ENCODE measurements at regions not wholly inside any gene's neighbourhood (a gene's known extent, or its start where the extent isn't known, plus 50 kb on each side); places are given as distances from the start of the nearest gene placed in this dataset.

DNA sequence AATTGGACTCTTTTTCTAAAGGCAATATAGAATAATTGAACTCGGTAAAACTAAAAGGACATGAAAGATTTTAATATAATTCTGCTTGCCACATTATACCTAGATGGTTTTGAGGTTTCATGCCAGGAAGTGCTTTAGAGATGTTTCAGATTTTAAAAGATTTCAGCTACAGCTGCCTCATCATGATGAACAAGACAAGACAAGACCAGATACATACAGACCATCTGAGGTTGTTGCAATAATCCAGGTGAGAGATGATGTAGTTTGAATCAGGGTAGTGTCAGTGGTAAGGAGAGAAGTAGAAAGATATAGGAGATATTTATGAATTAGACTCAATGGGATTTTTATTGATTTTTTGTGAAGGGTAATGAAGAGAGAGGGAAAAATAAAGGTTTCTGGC, 374.3 kb upstream of the HSF2 start:
- TF ChIP-seq, protein P1, sequence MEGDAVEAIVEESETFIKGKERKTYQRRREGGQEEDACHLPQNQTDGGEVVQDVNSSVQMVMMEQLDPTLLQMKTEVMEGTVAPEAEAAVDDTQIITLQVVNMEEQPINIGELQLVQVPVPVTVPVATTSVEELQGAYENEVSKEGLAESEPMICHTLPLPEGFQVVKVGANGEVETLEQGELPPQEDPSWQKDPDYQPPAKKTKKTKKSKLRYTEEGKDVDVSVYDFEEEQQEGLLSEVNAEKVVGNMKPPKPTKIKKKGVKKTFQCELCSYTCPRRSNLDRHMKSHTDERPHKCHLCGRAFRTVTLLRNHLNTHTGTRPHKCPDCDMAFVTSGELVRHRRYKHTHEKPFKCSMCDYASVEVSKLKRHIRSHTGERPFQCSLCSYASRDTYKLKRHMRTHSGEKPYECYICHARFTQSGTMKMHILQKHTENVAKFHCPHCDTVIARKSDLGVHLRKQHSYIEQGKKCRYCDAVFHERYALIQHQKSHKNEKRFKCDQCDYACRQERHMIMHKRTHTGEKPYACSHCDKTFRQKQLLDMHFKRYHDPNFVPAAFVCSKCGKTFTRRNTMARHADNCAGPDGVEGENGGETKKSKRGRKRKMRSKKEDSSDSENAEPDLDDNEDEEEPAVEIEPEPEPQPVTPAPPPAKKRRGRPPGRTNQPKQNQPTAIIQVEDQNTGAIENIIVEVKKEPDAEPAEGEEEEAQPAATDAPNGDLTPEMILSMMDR (IDR thresholded peaks at IDR 0.05) = no peak
- no peak for TF ChIP-seq ZFX (IDR thresholded peaks at IDR 0.05; ENCODE audit: borderline replicate concordance)
